Liver (tissue), 8 donors: ENCODE measurements at regions not wholly inside any gene's neighbourhood (a gene's known extent, or its start where the extent isn't known, plus 50 kb on each side); places are given as distances from the start of the nearest gene placed in this dataset.

Experiments used
- DNase-seq: peaks from one replicate; pipeline ENCODE4 v3.0.0-alpha.2; 2017; ENCODE audit warnings: low spot score
- H3K27ac ChIP-seq, 2 donors: one replicate each; pipeline ENCODE4 v1.7.0; 2013; ENCODE audit warnings: inconsistent platforms in 2 of 2, low read length in 2 of 2, control low read depth in 1 of 2, low read depth in 1 of 2, mild to moderate bottlenecking in 1 of 2
- H3K27me3 ChIP-seq, 4 donors: one replicate each; pipeline versions ENCODE4 v1.6.1 to v1.7.0; 2013; ENCODE audit warnings: low read length in 3 of 4, inconsistent platforms in 1 of 4, mild to moderate bottlenecking in 1 of 4, moderate library complexity in 1 of 4; ENCODE audit not compliant: control insufficient read depth in 4 of 4, insufficient read depth in 4 of 4
- H3K36me3 ChIP-seq, 4 donors: one replicate each; pipeline versions ENCODE4 v1.6.1 to v1.7.0; 2013; ENCODE audit warnings: low read length in 3 of 4, mild to moderate bottlenecking in 3 of 4, low read depth in 1 of 4, moderate library complexity in 1 of 4; ENCODE audit not compliant: control insufficient read depth in 4 of 4, insufficient read depth in 3 of 4
- H3K4me1 ChIP-seq, 4 donors: one replicate each; pipeline versions ENCODE4 v1.6.1 to v1.7.0; 2013; ENCODE audit warnings: low read length in 3 of 4, mild to moderate bottlenecking in 3 of 4, moderate library complexity in 1 of 4; ENCODE audit not compliant: control insufficient read depth in 4 of 4, insufficient read depth in 4 of 4
- H3K4me3 ChIP-seq, 3 donors: one replicate each; pipeline versions ENCODE4 v1.6.1 to v1.7.0; 2013; ENCODE audit warnings: low read length in 3 of 3, control low read depth in 1 of 3, low read depth in 1 of 3, mild to moderate bottlenecking in 1 of 3
- H3K9ac ChIP-seq, 2 donors: one replicate each; pipeline ENCODE4 v1.7.0; 2013; ENCODE audit warnings: low read length in 2 of 2, mild to moderate bottlenecking in 2 of 2, moderate library complexity in 2 of 2, control low read depth in 1 of 2, low read depth in 1 of 2
- H3K9me3 ChIP-seq, 4 donors: one replicate each; pipeline versions ENCODE4 v1.6.1 to v1.7.0; 2013; ENCODE audit warnings: low read length in 3 of 4; ENCODE audit not compliant: control insufficient read depth in 4 of 4
- CTCF ChIP-seq: fragments of 150-350 bp; IDR thresholded peaks from 2 replicates; pipeline ENCODE4 v1.5.1; 2017; ENCODE audit warnings: improper control_type of control experiment, low read depth, low read length; ENCODE audit not compliant: missing input control
- EGR1 ChIP-seq, 2 donors: IDR thresholded peaks; 2 replicates each; pipeline ENCODE4 v1.6.1; 2016 to 2018; ENCODE audit warnings: antibody characterized with exemption in 2 of 2, low read depth in 2 of 2
- FOXA1 ChIP-seq: IDR thresholded peaks from 2 replicates; pipeline ENCODE4 v1.6.1; 2016; ENCODE audit warnings: antibody characterized with exemption
- FOXA2 ChIP-seq: IDR thresholded peaks from 2 replicates; pipeline ENCODE4 v1.6.1; 2016; ENCODE audit warnings: antibody characterized with exemption
- GABPA ChIP-seq, 2 donors: IDR thresholded peaks in 1 of 2; conservative IDR thresholded peaks in 1 of 2; 2 replicates each; pipeline ENCODE4 v1.6.1; 2016; ENCODE audit warnings: antibody characterized with exemption in 2 of 2, mild to moderate bottlenecking in 1 of 2, moderate library complexity in 1 of 2
- HNF4G ChIP-seq: IDR thresholded peaks from 2 replicates; pipeline ENCODE4 v1.6.1; 2016; ENCODE audit warnings: antibody characterized with exemption
- JUND ChIP-seq, 2 donors: IDR thresholded peaks; 2 replicates each; pipeline ENCODE4 v1.6.1; 2016; ENCODE audit warnings: antibody characterized with exemption in 2 of 2
- NR2F2 ChIP-seq: IDR thresholded peaks from 2 replicates; pipeline ENCODE4 v1.6.1; 2016; ENCODE audit warnings: antibody characterized with exemption
- RAD21 ChIP-seq, 2 donors: IDR thresholded peaks; 2 replicates each; pipeline ENCODE4 v1.6.1; 2016; ENCODE audit warnings: antibody characterized with exemption in 2 of 2, mild to moderate bottlenecking in 2 of 2
- RXRA ChIP-seq, 2 donors: IDR thresholded peaks; 2 replicates each; pipeline ENCODE4 v1.6.1; 2017 to 2018; ENCODE audit warnings: antibody characterized with exemption in 2 of 2, mild to moderate bottlenecking in 1 of 2
- SP1 ChIP-seq: IDR thresholded peaks from 2 replicates; pipeline ENCODE4 v1.6.1; 2018; ENCODE audit warnings: antibody characterized with exemption, mild to moderate bottlenecking
- TAF1 ChIP-seq: conservative IDR thresholded peaks from 2 replicates; pipeline ENCODE4 v1.6.1; 2016; ENCODE audit warnings: antibody characterized with exemption, mild to moderate bottlenecking
- YY1 ChIP-seq: IDR thresholded peaks from 2 replicates; pipeline ENCODE4 v1.6.1; 2016; ENCODE audit warnings: antibody characterized with exemption, mild to moderate bottlenecking
- WGBS: extraction: QIAGEN DNeasy Blood & Tissue Kit; methylation state at CpG from one replicate; pipeline ENCODE4 v1.1.7; 2013; 5-methylcytosine and 5-hydroxymethylcytosine counted together
- TF ChIP-seq, protein P1 (sequence below): IDR thresholded peaks from 2 replicates; pipeline ENCODE4 v1.6.1; 2016; ENCODE audit warnings: antibody characterized with exemption
- TF ChIP-seq, protein P2 (sequence below): IDR thresholded peaks from 2 replicates; pipeline ENCODE4 v1.6.1; 2016; ENCODE audit warnings: antibody characterized with exemption
- TF ChIP-seq, protein P3 (sequence below): IDR thresholded peaks from 2 replicates; pipeline ENCODE4 v1.6.1; 2016; ENCODE audit warnings: antibody characterized with exemption, mild to moderate bottlenecking
- donor health status: healthy.
- donor health status: healthy.
- donor health status: healthy.
- donor health status: healthy.
- donor health status: healthy.

DNA sequence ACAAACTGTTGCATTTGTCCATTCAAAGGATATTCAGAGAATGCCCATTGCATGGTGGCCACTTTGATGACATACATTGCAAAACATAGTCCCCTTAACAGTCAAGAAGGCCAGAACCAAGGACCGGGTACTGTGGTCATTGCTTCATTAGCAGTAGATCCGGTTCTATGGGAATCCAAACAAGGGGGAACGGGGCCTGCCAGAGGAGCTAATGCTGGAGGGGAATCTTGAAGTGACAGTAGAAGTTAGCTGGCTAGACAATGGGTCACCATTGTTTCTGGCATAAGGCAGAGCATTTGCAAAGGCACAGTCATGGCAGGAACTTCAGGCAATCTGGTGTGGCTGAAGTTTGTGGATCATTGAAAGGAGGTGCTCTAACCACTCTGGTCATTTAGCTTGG lies 279.7 kb downstream of the SS18 start:
- Histone ChIP-seq H3K9me3 (no peaks in the 10 kb centered on the region), H3K27ac (no peak overlapping the region), H3K36me3 (no peaks in the 10 kb centered on the region), H3K4me3 (no peak overlapping the region), H3K4me1 (no peaks in the 10 kb centered on the region), H3K9ac (no peak overlapping the region), H3K27me3 (no peaks in the 10 kb centered on the region)
- DNase-seq = no peak
- 89% methylated on average over 3 of the region's 3 CpGs for WGBS
- TF ChIP-seq TAF1 = no peak
- no peak for TF ChIP-seq NR2F2
- TF ChIP-seq YY1 = no peak
- no peak for TF ChIP-seq JUND (IDR thresholded peaks at IDR 0.05)
- no peak for TF ChIP-seq HNF4G
- no peak for TF ChIP-seq RAD21 (IDR thresholded peaks at IDR 0.05)
- TF ChIP-seq SP1 = no peak
- TF ChIP-seq EGR1 (IDR thresholded peaks at IDR 0.05; ENCODE audit: low read depth in 2 of 2) = no peak
- TF ChIP-seq, protein P1, sequence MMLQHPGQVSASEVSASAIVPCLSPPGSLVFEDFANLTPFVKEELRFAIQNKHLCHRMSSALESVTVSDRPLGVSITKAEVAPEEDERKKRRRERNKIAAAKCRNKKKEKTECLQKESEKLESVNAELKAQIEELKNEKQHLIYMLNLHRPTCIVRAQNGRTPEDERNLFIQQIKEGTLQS = no peak
- no peak for TF ChIP-seq FOXA2
- TF ChIP-seq, protein P2, sequence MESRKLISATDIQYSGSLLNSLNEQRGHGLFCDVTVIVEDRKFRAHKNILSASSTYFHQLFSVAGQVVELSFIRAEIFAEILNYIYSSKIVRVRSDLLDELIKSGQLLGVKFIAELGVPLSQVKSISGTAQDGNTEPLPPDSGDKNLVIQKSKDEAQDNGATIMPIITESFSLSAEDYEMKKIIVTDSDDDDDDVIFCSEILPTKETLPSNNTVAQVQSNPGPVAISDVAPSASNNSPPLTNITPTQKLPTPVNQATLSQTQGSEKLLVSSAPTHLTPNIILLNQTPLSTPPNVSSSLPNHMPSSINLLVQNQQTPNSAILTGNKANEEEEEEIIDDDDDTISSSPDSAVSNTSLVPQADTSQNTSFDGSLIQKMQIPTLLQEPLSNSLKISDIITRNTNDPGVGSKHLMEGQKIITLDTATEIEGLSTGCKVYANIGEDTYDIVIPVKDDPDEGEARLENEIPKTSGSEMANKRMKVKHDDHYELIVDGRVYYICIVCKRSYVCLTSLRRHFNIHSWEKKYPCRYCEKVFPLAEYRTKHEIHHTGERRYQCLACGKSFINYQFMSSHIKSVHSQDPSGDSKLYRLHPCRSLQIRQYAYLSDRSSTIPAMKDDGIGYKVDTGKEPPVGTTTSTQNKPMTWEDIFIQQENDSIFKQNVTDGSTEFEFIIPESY = no peak
- TF ChIP-seq, protein P3, sequence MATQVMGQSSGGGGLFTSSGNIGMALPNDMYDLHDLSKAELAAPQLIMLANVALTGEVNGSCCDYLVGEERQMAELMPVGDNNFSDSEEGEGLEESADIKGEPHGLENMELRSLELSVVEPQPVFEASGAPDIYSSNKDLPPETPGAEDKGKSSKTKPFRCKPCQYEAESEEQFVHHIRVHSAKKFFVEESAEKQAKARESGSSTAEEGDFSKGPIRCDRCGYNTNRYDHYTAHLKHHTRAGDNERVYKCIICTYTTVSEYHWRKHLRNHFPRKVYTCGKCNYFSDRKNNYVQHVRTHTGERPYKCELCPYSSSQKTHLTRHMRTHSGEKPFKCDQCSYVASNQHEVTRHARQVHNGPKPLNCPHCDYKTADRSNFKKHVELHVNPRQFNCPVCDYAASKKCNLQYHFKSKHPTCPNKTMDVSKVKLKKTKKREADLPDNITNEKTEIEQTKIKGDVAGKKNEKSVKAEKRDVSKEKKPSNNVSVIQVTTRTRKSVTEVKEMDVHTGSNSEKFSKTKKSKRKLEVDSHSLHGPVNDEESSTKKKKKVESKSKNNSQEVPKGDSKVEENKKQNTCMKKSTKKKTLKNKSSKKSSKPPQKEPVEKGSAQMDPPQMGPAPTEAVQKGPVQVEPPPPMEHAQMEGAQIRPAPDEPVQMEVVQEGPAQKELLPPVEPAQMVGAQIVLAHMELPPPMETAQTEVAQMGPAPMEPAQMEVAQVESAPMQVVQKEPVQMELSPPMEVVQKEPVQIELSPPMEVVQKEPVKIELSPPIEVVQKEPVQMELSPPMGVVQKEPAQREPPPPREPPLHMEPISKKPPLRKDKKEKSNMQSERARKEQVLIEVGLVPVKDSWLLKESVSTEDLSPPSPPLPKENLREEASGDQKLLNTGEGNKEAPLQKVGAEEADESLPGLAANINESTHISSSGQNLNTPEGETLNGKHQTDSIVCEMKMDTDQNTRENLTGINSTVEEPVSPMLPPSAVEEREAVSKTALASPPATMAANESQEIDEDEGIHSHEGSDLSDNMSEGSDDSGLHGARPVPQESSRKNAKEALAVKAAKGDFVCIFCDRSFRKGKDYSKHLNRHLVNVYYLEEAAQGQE = no peak
- no peak for TF ChIP-seq GABPA (IDR thresholded peaks at IDR 0.05 in 1 of 2, conservative IDR thresholded peaks at IDR 0.05 in 1 of 2)
- TF ChIP-seq RXRA (IDR thresholded peaks at IDR 0.05) = no peak

- TF ChIP-seq SP1 (no peak), NR2F2 (no peak), FOXA2 (no peak), CTCF (no peak), JUND (IDR thresholded peaks at IDR 0.05) (no peak), RXRA (IDR thresholded peaks at IDR 0.05) (no peak), TAF1 (no peak), FOXA1 (no peak), RAD21 (IDR thresholded peaks at IDR 0.05) (no peak), EGR1 (IDR thresholded peaks at IDR 0.05; ENCODE audit: low read depth in 2 of 2) (no peak), GABPA (IDR thresholded peaks at IDR 0.05 in 1 of 2, conservative IDR thresholded peaks at IDR 0.05 in 1 of 2) (no peak)
- TF ChIP-seq, protein P1 = no peak
- TF ChIP-seq, protein P2 = no peak
- TF ChIP-seq, protein P3 = no peak
- Histone ChIP-seq H3K36me3 (no peaks in the 10 kb centered on the region), H3K27me3 (no peaks in the 10 kb centered on the region), H3K4me1 (no peaks in the 10 kb centered on the region), H3K9ac (no peak overlapping the region), H3K9me3 (no peaks in the 10 kb centered on the region), H3K27ac (no peak overlapping the region), H3K4me3 (no peak overlapping the region)
- no peak for DNase-seq
- WGBS = 65% methylated on average over 4 of the region's 4 CpGs
Measured at GRCh38 chr18:25805939-25806338, 284.5 kb downstream of the SS18 start.
